ENCODE measurements at regions not wholly inside any gene's neighbourhood (a gene's known extent, or its start where the extent isn't known, plus 50 kb on each side); places are given as distances from the start of the nearest gene placed in this dataset.

GRCh38 chr4:96366632-96367031 is 526.7 kb downstream of the PDHA2 start (continued):
- no peak for TF ChIP-seq ZNF462 (CRISPR knock-in tag; IDR thresholded peaks at IDR 0.05)

- no peak for ATAC-seq
- H3K27me3 Mint-ChIP-seq (ENCODE audit: insufficient read depth, low read depth, poor library complexity): no peaks in the 10 kb centered on the region
- H2AFZ ChIP-seq: no peak overlapping the region
- no peak for TF ChIP-seq POLR2AphosphoS5 (IDR thresholded peaks at IDR 0.05; ENCODE audit: low read depth)
- no peak for TF ChIP-seq STAT1 (IDR thresholded peaks at IDR 0.05; ENCODE audit: unreplicated experiment)
- TF ChIP-seq CREB1 (CRISPR knock-in tag; IDR thresholded peaks at IDR 0.05; ENCODE audit: low read depth): no peak
- TF ChIP-seq NANOG (IDR thresholded peaks at IDR 0.05; ENCODE audit: borderline replicate concordance): no peak
- no peak for TF ChIP-seq ZNF462 (CRISPR knock-in tag; IDR thresholded peaks at IDR 0.05)
- TF ChIP-seq EZH2 (IDR thresholded peaks at IDR 0.05; ENCODE audit: low read depth, unreplicated experiment): no peak
- TF ChIP-seq EZH2phosphoT487 (IDR thresholded peaks at IDR 0.05; ENCODE audit: unreplicated experiment): no peak
- no peak for TF ChIP-seq JUNB (IDR thresholded peaks at IDR 0.05; ENCODE audit: unreplicated experiment)
- TF ChIP-seq ZNF114 (CRISPR knock-in tag; IDR thresholded peaks at IDR 0.05): no peak
- TF ChIP-seq, protein P1, sequence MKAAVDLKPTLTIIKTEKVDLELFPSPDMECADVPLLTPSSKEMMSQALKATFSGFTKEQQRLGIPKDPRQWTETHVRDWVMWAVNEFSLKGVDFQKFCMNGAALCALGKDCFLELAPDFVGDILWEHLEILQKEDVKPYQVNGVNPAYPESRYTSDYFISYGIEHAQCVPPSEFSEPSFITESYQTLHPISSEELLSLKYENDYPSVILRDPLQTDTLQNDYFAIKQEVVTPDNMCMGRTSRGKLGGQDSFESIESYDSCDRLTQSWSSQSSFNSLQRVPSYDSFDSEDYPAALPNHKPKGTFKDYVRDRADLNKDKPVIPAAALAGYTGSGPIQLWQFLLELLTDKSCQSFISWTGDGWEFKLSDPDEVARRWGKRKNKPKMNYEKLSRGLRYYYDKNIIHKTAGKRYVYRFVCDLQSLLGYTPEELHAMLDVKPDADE (IDR thresholded peaks at IDR 0.05): no peak
These were observed 535.5 kb downstream of the PDHA2 start for GRCh38 chr4:96375367-96375766.

More at GRCh38 chr4:96375367-96375766, 535.5 kb downstream of the PDHA2 start:
- no peaks in the 10 kb centered on the region for H3K36me3 ChIP-seq (ENCODE audit: insufficient read depth)
- H3K4me2 ChIP-seq: no peak overlapping the region
- no peak overlapping the region for H3K27ac ChIP-seq (ENCODE audit: low read depth)
- H3K27me3 ChIP-seq (ENCODE audit: insufficient read depth): no peaks in the 10 kb centered on the region
- Mint-ChIP-seq H3K9me3 (peaks cover 6% of the 10 kb centered on the region), H3K27ac (no peak overlapping the region), H3K36me3 (ENCODE audit: low read depth) (peaks cover 10% of the 10 kb centered on the region; the same call in 2 of the 3 replicates), H3K4me1 (no peaks in the 10 kb centered on the region), H3K4me3 (no peak overlapping the region)
- H3F3A ChIP-seq (replicated peaks; ENCODE audit: low read depth): no peaks in the 10 kb centered on the region
- no peaks in the 10 kb centered on the region for H3K79me2 ChIP-seq (replicated peaks; ENCODE audit: insufficient read depth)
- no peaks in the 10 kb centered on the region for H3K4me1 ChIP-seq (ENCODE audit: insufficient read depth)
- no peak overlapping the region for H3K4me3 ChIP-seq
- no peak for DNase-seq (ENCODE audit: low spot score)
- H3K9me2 ChIP-seq (ENCODE audit: insufficient read depth): peaks cover 9% of the 10 kb centered on the region; the same call in 1 of the 2 replicates
- H4K20me1 ChIP-seq (replicated peaks; ENCODE audit: insufficient read depth): no peaks in the 10 kb centered on the region

All from GM23338 (cell line).